IMR-90 (cell line): ENCODE measurements at regions not wholly inside any gene's neighbourhood (a gene's known extent, or its start where the extent isn't known, plus 50 kb on each side); places are given as distances from the start of the nearest gene placed in this dataset.

Experiments
- ATAC-seq: fragments of 200-7000 bp; cut with Tn5 transposase; 2 replicates; pipeline ENCODE4 v1.9.1; 2020; ENCODE audit warnings: low read depth, mild to moderate bottlenecking, moderate library complexity
- BruUV-seq: library from RNA; stranded (reverse); fragments of 400-500 nt; replicated peaks from 2 replicates; lab custom pipeline; 2021; lab: Mats Ljungman, UMichigan
- CTCF ChIA-PET: fragments of 300-600 bp; formaldehyde crosslinking; extraction: SDS; loops from one replicate; lab custom pipeline; 2021; ENCODE audit warnings: antibody characterized with exemption; lab: Yijun Ruan, JAX
- POLR2A ChIA-PET: fragments of 300-600 bp; sonication (Branson Sonifier 250); formaldehyde crosslinking; loops from one replicate; lab custom pipeline; 2022; ENCODE audit warnings: antibody characterized with exemption; ENCODE audit not compliant: unreplicated experiment; lab: Charles Lee
- DNase-seq: peaks from one replicate; pipeline ENCODE4 v3.0.0; 2013
- H2AFZ ChIP-seq: replicated peaks from 2 replicates; pipeline ENCODE3; 2013; ENCODE audit warnings: low read length, mild to moderate bottlenecking; ENCODE audit not compliant: poor library complexity
- H2AK5ac ChIP-seq: 2 replicates; pipeline ENCODE4 v1.6.1; 2013; ENCODE audit warnings: low read depth, low read length, inconsistent platforms
- H2AK9ac ChIP-seq: replicated peaks from 2 replicates; pipeline ENCODE3; 2013; ENCODE audit warnings: mild to moderate bottlenecking, low read depth, low read length, moderate library complexity; ENCODE audit not compliant: poor library complexity
- H2BK120ac ChIP-seq: 2 replicates; pipeline ENCODE4 v1.6.1; 2013; ENCODE audit warnings: low read depth, low read length, inconsistent platforms
- H2BK15ac ChIP-seq: 3 replicates; pipeline ENCODE4 v1.6.1; 2013; ENCODE audit warnings: low read depth, low read length, inconsistent platforms
- H2BK20ac ChIP-seq: 2 replicates; pipeline ENCODE4 v1.6.1; 2013; ENCODE audit warnings: low read depth, mild to moderate bottlenecking, inconsistent platforms, low read length, moderate library complexity
- H2BK5ac ChIP-seq: 2 replicates; pipeline ENCODE4 v1.6.1; 2013; ENCODE audit warnings: mild to moderate bottlenecking, low read depth, low read length, inconsistent platforms; ENCODE audit not compliant: poor library complexity, severe bottlenecking
- H3K14ac ChIP-seq: replicated peaks from 2 replicates; pipeline ENCODE4 v1.6.1; 2013; ENCODE audit warnings: low read depth, low read length, inconsistent platforms
- H3K18ac ChIP-seq: 2 replicates; pipeline ENCODE4 v1.6.1; 2013; ENCODE audit warnings: low read depth, low read length, control low read depth
- H3K23ac ChIP-seq: 2 replicates; pipeline ENCODE4 v1.6.1; 2013; ENCODE audit warnings: low read depth, low read length, inconsistent platforms
- H3K27ac ChIP-seq: 2 replicates; pipeline ENCODE4 v1.5.1; 2013; ENCODE audit warnings: mild to moderate bottlenecking, control low read depth, low read length; ENCODE audit not compliant: insufficient read depth
- H3K27me3 ChIP-seq: 2 replicates; pipeline ENCODE4 v1.6.1; 2013; ENCODE audit warnings: low read length; ENCODE audit not compliant: control insufficient read depth, insufficient read depth
- H3K36me3 ChIP-seq: 2 replicates; pipeline ENCODE4 v1.6.1; 2013; ENCODE audit warnings: low read length, mixed read lengths; ENCODE audit not compliant: control insufficient read depth, insufficient read depth
- H3K4ac ChIP-seq: 2 replicates; pipeline ENCODE4 v1.6.1; 2013; ENCODE audit warnings: low read depth, low read length, inconsistent platforms
- H3K4me1 ChIP-seq: 2 replicates; pipeline ENCODE4 v1.6.1; 2013; ENCODE audit warnings: low read length, mixed read lengths; ENCODE audit not compliant: control insufficient read depth, insufficient read depth
- H3K4me2 ChIP-seq: 2 replicates; pipeline ENCODE4 v1.6.1; 2013; ENCODE audit warnings: low read depth, mild to moderate bottlenecking, control low read depth, low read length, moderate library complexity
- H3K4me3 ChIP-seq: 2 replicates; pipeline ENCODE4 v1.5.1; 2013; ENCODE audit warnings: low read depth, mild to moderate bottlenecking, control low read depth, low read length, moderate library complexity; ENCODE audit not compliant: insufficient read depth
- H3K56ac ChIP-seq: 2 replicates; pipeline ENCODE4 v1.6.1; 2013; ENCODE audit warnings: low read length, inconsistent platforms; ENCODE audit not compliant: insufficient read depth; ENCODE audit errors: extremely low read depth
- H3K79me1 ChIP-seq, 2 experiments: 2 replicates each; pipeline ENCODE4 v1.6.1; 2013; ENCODE audit warnings: low read length in 2 of 2, inconsistent platforms in 1 of 2, low read depth in 1 of 2
- H3K9ac ChIP-seq: 2 replicates; pipeline ENCODE4 v1.6.1; 2013; ENCODE audit warnings: low read depth, low read length, control low read depth
- H3K9me1 ChIP-seq: 2 replicates; pipeline ENCODE4 v1.6.1; 2013; ENCODE audit warnings: low read length, inconsistent platforms; ENCODE audit not compliant: insufficient read depth
- H3K9me3 ChIP-seq: 2 replicates; pipeline ENCODE4 v1.6.1; 2013; ENCODE audit warnings: low read length; ENCODE audit not compliant: control insufficient read depth, insufficient read depth
- H4K20me1 ChIP-seq: 2 replicates; pipeline ENCODE4 v1.6.1; 2013; ENCODE audit warnings: low read length, inconsistent platforms; ENCODE audit not compliant: insufficient read depth
- H4K5ac ChIP-seq: 2 replicates; pipeline ENCODE4 v1.6.1; 2013; ENCODE audit warnings: mild to moderate bottlenecking, low read depth, low read length, control low read depth
- H4K8ac ChIP-seq, 2 experiments: 2 replicates each; pipeline ENCODE4 v1.6.1; 2013; ENCODE audit warnings: low read depth in 2 of 2, low read length in 2 of 2, control low read depth in 1 of 2, inconsistent platforms in 1 of 2
- H4K91ac ChIP-seq: 2 replicates; pipeline ENCODE4 v1.6.1; 2013; ENCODE audit warnings: low read depth, low read length, inconsistent platforms; ENCODE audit not compliant: insufficient read depth
- BHLHE40 ChIP-seq: fragments of 150-350 bp; IDR thresholded peaks from 2 replicates; pipeline ENCODE4 v1.6.1; 2016; ENCODE audit warnings: mild to moderate bottlenecking, low read depth, low read length
- CEBPB ChIP-seq: IDR thresholded peaks from 2 replicates; pipeline ENCODE4 v1.6.1; 2012; ENCODE audit warnings: low read depth, low read length, improper control_type of control experiment
- CHD1 ChIP-seq: IDR thresholded peaks from 2 replicates; pipeline ENCODE4 v1.6.1; 2012; ENCODE audit warnings: low read depth, low read length, improper control_type of control experiment
- CTCF ChIP-seq: conservative IDR thresholded peaks from 2 replicates; pipeline ENCODE4 v1.5.1; 2012; ENCODE audit warnings: mild to moderate bottlenecking, low read depth, low read length, improper control_type of control experiment
- MAZ ChIP-seq: IDR thresholded peaks from 2 replicates; pipeline ENCODE4 v1.6.1; 2012; ENCODE audit warnings: low read depth, mild to moderate bottlenecking, low read length, improper control_type of control experiment, moderate library complexity, borderline replicate concordance
- MXI1 ChIP-seq: IDR thresholded peaks from 2 replicates; pipeline ENCODE4 v1.6.1; 2012; ENCODE audit warnings: low read depth, mild to moderate bottlenecking, low read length, moderate library complexity, borderline replicate concordance
- NFE2L2 ChIP-seq: fragments of 150-350 bp; IDR thresholded peaks from 2 replicates; pipeline ENCODE4 v1.6.1; 2016; ENCODE audit warnings: low read depth, mild to moderate bottlenecking, low read length
- POLR2A ChIP-seq: IDR thresholded peaks from 2 replicates; pipeline ENCODE4 v1.6.1; 2012; ENCODE audit warnings: mild to moderate bottlenecking, low read depth, low read length
- RAD21 ChIP-seq: IDR thresholded peaks from 2 replicates; pipeline ENCODE4 v1.6.1; 2012; ENCODE audit warnings: low read length, improper control_type of control experiment
- RCOR1 ChIP-seq: IDR thresholded peaks from 2 replicates; pipeline ENCODE4 v1.6.1; 2012; ENCODE audit warnings: mild to moderate bottlenecking, low read length, improper control_type of control experiment; ENCODE audit not compliant: insufficient replicate concordance
- RFX5 ChIP-seq: IDR thresholded peaks from 2 replicates; pipeline ENCODE4 v1.8.0; 2012; ENCODE audit warnings: low read depth, mild to moderate bottlenecking, low read length, moderate library complexity
- SMC3 ChIP-seq: fragments of 150-350 bp; IDR thresholded peaks from 2 replicates; pipeline ENCODE4 v1.6.1; 2016; ENCODE audit warnings: low read depth, mild to moderate bottlenecking, antibody characterized with exemption, low read length, moderate library complexity
- USF2 ChIP-seq: fragments of 150-350 bp; IDR thresholded peaks from 2 replicates; pipeline ENCODE4 v1.6.1; 2017; ENCODE audit warnings: mild to moderate bottlenecking, antibody characterized with exemption, low read length, low read depth
- WGBS, 2 experiments: methylation state at CpG; one replicate each; pipeline versions ENCODE4 v1.1.5 to v1.1.7; 2013; ENCODE audit warnings: missing lambda C conversion rate in 2 of 2; ENCODE audit not compliant: insufficient read length in 1 of 2; ENCODE audit errors: extremely low coverage in 2 of 2; 5-methylcytosine and 5-hydroxymethylcytosine counted together
- dilution Hi-C: fragments of 300-500 bp; cut with HindIII; formaldehyde crosslinking; loops from one replicate; pipeline ENCODE4 v1.14.3; 2018; ENCODE audit warnings: low sequenced_read_pairs; ENCODE audit not compliant: unreplicated experiment
- in situ Hi-C: fragments of 300-500 bp; cut with MboI; formaldehyde crosslinking; loops from 3 replicates; pipeline ENCODE4 v1.14.3; 2019; ENCODE audit warnings: low sequenced_read_pairs, inconsistent platforms, mixed read lengths
- intact Hi-C: fragments of 100-400 bp; cut with micrococcal nuclease; formaldehyde crosslinking; loops from 2 replicates; pipeline ENCODE4 v1.10.0; 2022

- H3K4ac ChIP-seq: no peak overlapping the region
- POLR2A ChIA-PET: no interaction called here
- no peak overlapping the region for H3K14ac ChIP-seq
- BruUV-seq: no TSS peak
- ATAC-seq (no peak), DNase-seq (no peak)
- no peak overlapping the region for H3K9ac ChIP-seq
- no peaks in the 10 kb centered on the region for H3K9me1 ChIP-seq
- intact Hi-C loops (no loop called here), dilution Hi-C loops (no loop called here), in situ Hi-C loops (no loop called here)
- H3K23ac ChIP-seq: no peak overlapping the region
- H3K4me1 ChIP-seq: no peaks in the 10 kb centered on the region
- TF ChIP-seq RFX5 (no peak), RAD21 (no peak), CEBPB (no peak), BHLHE40 (no peak), USF2 (no peak), CTCF (no peak), NFE2L2 (no peak), MXI1 (no peak), MAZ (no peak), POLR2A (no peak), RCOR1 (no peak), SMC3 (no peak), CHD1 (no peak)
- H3K36me3 ChIP-seq: no peaks in the 10 kb centered on the region
- CTCF ChIA-PET: no interaction called here
- H3K27me3 ChIP-seq: no peaks in the 10 kb centered on the region
- no peak overlapping the region for H2BK5ac ChIP-seq
- peaks cover 12% of the 10 kb centered on the region for H3K9me3 ChIP-seq
- no peak overlapping the region for H4K8ac ChIP-seq
- H4K20me1 ChIP-seq: no peaks in the 10 kb centered on the region
- no peak overlapping the region for H3K4me2 ChIP-seq
- no peak overlapping the region for H2BK15ac ChIP-seq
- H2BK20ac ChIP-seq: no peak overlapping the region
- no peak overlapping the region for H2AK9ac ChIP-seq
- no CpG with 5 or more reads among the region's 1 CpG for WGBS, 2 experiments
- no peak overlapping the region for H2AFZ ChIP-seq
- no peak overlapping the region for H3K27ac ChIP-seq
- H2BK120ac ChIP-seq: no peak overlapping the region
- no peak overlapping the region for H3K4me3 ChIP-seq
- H3K18ac ChIP-seq: no peak overlapping the region
- no peak overlapping the region for H2AK5ac ChIP-seq
- H3K79me1 ChIP-seq: no peaks in the 10 kb centered on the region
- H3K56ac ChIP-seq: no peak overlapping the region
- no peak overlapping the region for H4K91ac ChIP-seq
- no peak overlapping the region for H4K5ac ChIP-seq
Measured at GRCh38 chrX:568311-568710, 62.3 kb upstream of the SHOX start.
